Neural cell (in vitro differentiated cells): ENCODE measurements at regions not wholly inside any gene's neighbourhood (a gene's known extent, or its start where the extent isn't known, plus 50 kb on each side); places are given as distances from the start of the nearest gene placed in this dataset.

Source experiments
- H2AFZ ChIP-seq: fragments of 200-600, 300-800 bp; sonication (generic), shearing (Covaris generic); 2 replicates; pipeline ENCODE4 v1.6.0; 2014; ENCODE audit warnings: low read depth, mild to moderate bottlenecking, antibody characterized with exemption, low read length, moderate library complexity
- H3F3A ChIP-seq: fragments of 200-600 bp; shearing (Covaris generic); 2 replicates; pipeline ENCODE4 v1.6.1; 2016; ENCODE audit warnings: mild to moderate bottlenecking, moderate library complexity, mixed read lengths, antibody characterized with exemption, low read length; ENCODE audit not compliant: insufficient read depth, poor library complexity, severe bottlenecking
- H3K27ac ChIP-seq: fragments of 200-600, 300-800 bp; sonication (generic), shearing (Covaris generic); 2 replicates; pipeline ENCODE4 v1.5.1; 2014; ENCODE audit warnings: mild to moderate bottlenecking, low read length, moderate library complexity
- H3K27me3 ChIP-seq: fragments of 300-800, 200-600 bp; sonication (generic), shearing (Covaris generic); 2 replicates; pipeline ENCODE4 v1.6.0; 2014; ENCODE audit warnings: mild to moderate bottlenecking, low read depth, low read length, moderate library complexity; ENCODE audit not compliant: insufficient read depth
- H3K36me3 ChIP-seq: fragments of 300-800, 200-600 bp; sonication (generic), shearing (Covaris generic); 2 replicates; pipeline ENCODE4 v1.5.1; 2014; ENCODE audit warnings: mild to moderate bottlenecking, antibody characterized with exemption, low read length, moderate library complexity; ENCODE audit not compliant: insufficient read depth
- H3K4me2 ChIP-seq: fragments of 300-800, 200-600 bp; sonication (generic), shearing (Covaris generic); 2 replicates; pipeline ENCODE4 v1.6.0; 2014; ENCODE audit warnings: mild to moderate bottlenecking, low read length
- H3K4me3 ChIP-seq: fragments of 300-800, 200-600 bp; sonication (generic), shearing (Covaris generic); 2 replicates; pipeline ENCODE4 v1.5.1; 2014; ENCODE audit warnings: mild to moderate bottlenecking, low read length, moderate library complexity
- H3K79me2 ChIP-seq: fragments of 200-600 bp; shearing (Covaris generic); replicated peaks from 2 replicates; pipeline ENCODE4 v1.6.0; 2014; ENCODE audit warnings: mild to moderate bottlenecking, low read length, moderate library complexity; ENCODE audit not compliant: insufficient read depth
- H3K9ac ChIP-seq: fragments of 300-800, 200-600 bp; sonication (generic), shearing (Covaris generic); 2 replicates; pipeline ENCODE4 v1.6.1; 2016; ENCODE audit warnings: mild to moderate bottlenecking, low read length, mixed read lengths
- H3K9me2 ChIP-seq: fragments of 200-600 bp; shearing (Covaris generic); 2 replicates; pipeline ENCODE4 v1.6.1; 2016; ENCODE audit warnings: mild to moderate bottlenecking, low read length, mixed read lengths; ENCODE audit not compliant: insufficient read depth
- H3K9me3 ChIP-seq: fragments of 200-600, 300-800 bp; sonication (generic), shearing (Covaris generic); 2 replicates; pipeline ENCODE4 v1.6.1; 2016; ENCODE audit warnings: mild to moderate bottlenecking, mixed run types, low read length, moderate library complexity, mixed read lengths
- H4K20me1 ChIP-seq: fragments of 200-600 bp; shearing (Covaris generic); 2 replicates; pipeline ENCODE4 v1.6.1; 2016; ENCODE audit warnings: mild to moderate bottlenecking, mixed run types; ENCODE audit not compliant: insufficient read depth
- EZH2 ChIP-seq: fragments of 200-600, 300-800 bp; shearing (Covaris generic), sonication (generic); IDR thresholded peaks from 2 replicates; pipeline ENCODE4 v1.6.1; 2014; ENCODE audit warnings: antibody characterized with exemption, low read length, borderline replicate concordance, mild to moderate bottlenecking; ENCODE audit not compliant: insufficient read depth, poor library complexity, severe bottlenecking
- RAD21 ChIP-seq: fragments of 450-650 bp; conservative IDR thresholded peaks from 2 replicates; pipeline ENCODE4 v1.6.1; 2014; ENCODE audit warnings: antibody characterized with exemption, mild to moderate bottlenecking, moderate library complexity
- TAF1 ChIP-seq: IDR thresholded peaks from 2 replicates; pipeline ENCODE4 v1.6.1; 2012; ENCODE audit warnings: low read depth
- TF ChIP-seq, protein P1 (sequence below): IDR thresholded peaks from 2 replicates; pipeline ENCODE4 v1.6.1; 2012; ENCODE audit warnings: borderline replicate concordance
- TF ChIP-seq, protein P2 (sequence below): fragments of 450-650 bp; IDR thresholded peaks from 2 replicates; pipeline ENCODE4 v1.5.1; 2014; ENCODE audit warnings: antibody characterized with exemption, mild to moderate bottlenecking, moderate library complexity; ENCODE audit not compliant: poor library complexity, severe bottlenecking

DNA sequence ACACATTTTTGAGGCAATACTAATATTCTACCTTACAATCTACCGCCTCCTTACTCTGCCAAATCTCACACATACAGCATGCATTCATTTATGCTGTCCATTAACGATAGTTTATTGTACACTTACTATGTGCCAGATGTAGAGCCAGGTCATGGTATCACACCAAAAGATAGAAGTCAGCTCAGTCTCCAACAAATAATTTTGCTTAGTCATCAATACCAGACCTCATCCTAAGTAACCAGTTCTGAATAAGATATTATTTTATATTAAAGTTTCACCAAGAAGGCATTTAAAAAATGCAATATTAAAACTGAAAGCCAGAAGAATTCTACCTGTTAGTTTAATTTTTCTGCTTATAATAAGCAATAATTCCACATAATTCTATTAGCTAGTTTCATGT lies 60.6 kb upstream of the TTC29 start:
- Histone ChIP-seq H3K36me3 (no peaks in the 10 kb centered on the region), H3K4me3 (no peak overlapping the region), H3K79me2 (no peaks in the 10 kb centered on the region), H3F3A (no peaks in the 10 kb centered on the region), H3K27me3 (no peaks in the 10 kb centered on the region), H3K27ac (no peak overlapping the region), H3K9me2 (no peaks in the 10 kb centered on the region), H2AFZ (no peak overlapping the region), H3K9me3 (no peaks in the 10 kb centered on the region), H3K4me2 (no peak overlapping the region), H4K20me1 (no peaks in the 10 kb centered on the region), H3K9ac (no peak overlapping the region)
- TF ChIP-seq TAF1 = no peak
- TF ChIP-seq, protein P1, sequence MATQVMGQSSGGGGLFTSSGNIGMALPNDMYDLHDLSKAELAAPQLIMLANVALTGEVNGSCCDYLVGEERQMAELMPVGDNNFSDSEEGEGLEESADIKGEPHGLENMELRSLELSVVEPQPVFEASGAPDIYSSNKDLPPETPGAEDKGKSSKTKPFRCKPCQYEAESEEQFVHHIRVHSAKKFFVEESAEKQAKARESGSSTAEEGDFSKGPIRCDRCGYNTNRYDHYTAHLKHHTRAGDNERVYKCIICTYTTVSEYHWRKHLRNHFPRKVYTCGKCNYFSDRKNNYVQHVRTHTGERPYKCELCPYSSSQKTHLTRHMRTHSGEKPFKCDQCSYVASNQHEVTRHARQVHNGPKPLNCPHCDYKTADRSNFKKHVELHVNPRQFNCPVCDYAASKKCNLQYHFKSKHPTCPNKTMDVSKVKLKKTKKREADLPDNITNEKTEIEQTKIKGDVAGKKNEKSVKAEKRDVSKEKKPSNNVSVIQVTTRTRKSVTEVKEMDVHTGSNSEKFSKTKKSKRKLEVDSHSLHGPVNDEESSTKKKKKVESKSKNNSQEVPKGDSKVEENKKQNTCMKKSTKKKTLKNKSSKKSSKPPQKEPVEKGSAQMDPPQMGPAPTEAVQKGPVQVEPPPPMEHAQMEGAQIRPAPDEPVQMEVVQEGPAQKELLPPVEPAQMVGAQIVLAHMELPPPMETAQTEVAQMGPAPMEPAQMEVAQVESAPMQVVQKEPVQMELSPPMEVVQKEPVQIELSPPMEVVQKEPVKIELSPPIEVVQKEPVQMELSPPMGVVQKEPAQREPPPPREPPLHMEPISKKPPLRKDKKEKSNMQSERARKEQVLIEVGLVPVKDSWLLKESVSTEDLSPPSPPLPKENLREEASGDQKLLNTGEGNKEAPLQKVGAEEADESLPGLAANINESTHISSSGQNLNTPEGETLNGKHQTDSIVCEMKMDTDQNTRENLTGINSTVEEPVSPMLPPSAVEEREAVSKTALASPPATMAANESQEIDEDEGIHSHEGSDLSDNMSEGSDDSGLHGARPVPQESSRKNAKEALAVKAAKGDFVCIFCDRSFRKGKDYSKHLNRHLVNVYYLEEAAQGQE = no peak
- TF ChIP-seq RAD21 = no peak
- TF ChIP-seq, protein P2, sequence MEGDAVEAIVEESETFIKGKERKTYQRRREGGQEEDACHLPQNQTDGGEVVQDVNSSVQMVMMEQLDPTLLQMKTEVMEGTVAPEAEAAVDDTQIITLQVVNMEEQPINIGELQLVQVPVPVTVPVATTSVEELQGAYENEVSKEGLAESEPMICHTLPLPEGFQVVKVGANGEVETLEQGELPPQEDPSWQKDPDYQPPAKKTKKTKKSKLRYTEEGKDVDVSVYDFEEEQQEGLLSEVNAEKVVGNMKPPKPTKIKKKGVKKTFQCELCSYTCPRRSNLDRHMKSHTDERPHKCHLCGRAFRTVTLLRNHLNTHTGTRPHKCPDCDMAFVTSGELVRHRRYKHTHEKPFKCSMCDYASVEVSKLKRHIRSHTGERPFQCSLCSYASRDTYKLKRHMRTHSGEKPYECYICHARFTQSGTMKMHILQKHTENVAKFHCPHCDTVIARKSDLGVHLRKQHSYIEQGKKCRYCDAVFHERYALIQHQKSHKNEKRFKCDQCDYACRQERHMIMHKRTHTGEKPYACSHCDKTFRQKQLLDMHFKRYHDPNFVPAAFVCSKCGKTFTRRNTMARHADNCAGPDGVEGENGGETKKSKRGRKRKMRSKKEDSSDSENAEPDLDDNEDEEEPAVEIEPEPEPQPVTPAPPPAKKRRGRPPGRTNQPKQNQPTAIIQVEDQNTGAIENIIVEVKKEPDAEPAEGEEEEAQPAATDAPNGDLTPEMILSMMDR = no peak

DNA sequence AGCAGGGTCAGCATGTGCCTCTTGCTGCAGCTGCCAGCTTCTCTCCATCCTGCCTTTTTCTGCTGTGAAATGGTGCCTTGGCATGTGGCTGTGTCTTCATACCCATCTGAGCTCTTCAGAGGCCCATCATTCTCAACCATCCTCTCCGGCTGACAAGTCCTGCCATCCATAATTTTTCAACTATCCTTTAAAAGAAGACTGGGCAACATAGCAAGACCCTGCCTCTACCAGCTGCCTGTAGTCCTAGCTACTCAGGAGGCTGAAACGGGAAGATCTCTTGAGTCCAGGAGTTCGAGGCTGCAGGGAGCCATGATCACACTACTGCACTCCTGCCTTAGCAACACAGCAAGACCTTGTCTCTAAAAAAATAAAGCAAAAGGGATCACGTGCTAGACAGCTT lies 64.2 kb upstream of the TTC29 start:
- Histone ChIP-seq H3K27ac (no peak overlapping the region), H3F3A (no peaks in the 10 kb centered on the region), H3K27me3 (no peaks in the 10 kb centered on the region), H3K9me3 (no peaks in the 10 kb centered on the region), H3K4me3 (no peak overlapping the region), H3K79me2 (no peaks in the 10 kb centered on the region), H3K9me2 (no peaks in the 10 kb centered on the region), H3K36me3 (no peaks in the 10 kb centered on the region), H2AFZ (no peak overlapping the region), H3K9ac (no peak overlapping the region), H3K4me2 (no peak overlapping the region), H4K20me1 (no peaks in the 10 kb centered on the region)
- TF ChIP-seq, protein P1 = no peak
- TF ChIP-seq TAF1 = no peak
- TF ChIP-seq, protein P2 = no peak
- no peak for TF ChIP-seq EZH2
- TF ChIP-seq RAD21 = no peak
